ENCODE measurements at regions not wholly inside any gene's neighbourhood (a gene's known extent, or its start where the extent isn't known, plus 50 kb on each side); places are given as distances from the start of the nearest gene placed in this dataset.
"Not testable (repeated sequence)": the region's sequence is repeated elsewhere in the genome, so short reads cannot be mapped to it uniquely, and the experiment has no call there.

DNA sequence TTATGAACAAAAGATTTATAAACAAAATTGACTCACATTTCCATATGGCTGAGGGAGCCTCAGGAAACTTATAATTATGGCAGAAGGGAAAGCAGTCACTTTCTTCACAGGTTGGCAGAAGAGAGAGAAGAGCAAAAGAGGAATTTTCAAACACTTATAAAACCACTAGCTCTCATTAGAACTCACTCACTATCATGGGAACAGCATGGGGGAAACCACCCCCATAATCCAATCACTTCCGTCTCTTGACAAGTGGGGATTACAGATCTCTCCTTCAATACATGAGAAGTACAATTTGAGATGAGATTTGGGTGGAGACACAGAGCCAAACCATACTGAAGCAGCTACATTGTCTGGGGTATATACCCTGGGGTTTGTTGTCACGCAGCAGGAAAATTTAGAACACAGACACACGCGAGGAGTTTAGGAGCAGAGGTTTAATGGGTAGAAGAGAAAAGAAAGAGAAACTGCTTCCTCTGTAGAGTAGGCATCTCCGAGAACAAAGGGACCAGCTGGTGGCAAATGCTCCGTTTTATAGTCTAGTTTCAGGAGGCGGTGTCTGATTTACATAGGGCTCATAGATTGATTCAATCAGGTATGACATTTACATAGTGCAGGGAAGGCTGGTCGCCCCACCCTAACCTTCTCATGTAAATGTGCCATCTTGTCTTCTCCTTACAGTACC lies 2277.7 kb upstream of the AGA start:
- no peaks in the 10 kb centered on the region for H3K27me3 ChIP-seq (ENCODE audit: insufficient read depth, low read length)
- H3K4me1 ChIP-seq (ENCODE audit: control insufficient read depth in 1 of 2, insufficient read depth in 2 of 2, low read length in 2 of 2), result no peaks in the 10 kb centered on the region
- no peak for ATAC-seq
- no peak overlapping the region for H3K27ac ChIP-seq (ENCODE audit: low read depth, low read length)
- H2AFZ ChIP-seq (ENCODE audit: low read depth, low read length, poor library complexity, severe bottlenecking), result no peak overlapping the region
- no peak for TF ChIP-seq ZBTB33 (IDR thresholded peaks at IDR 0.05; ENCODE audit: extremely low read depth, insufficient replicate concordance, low read length)
- no peak for TF ChIP-seq CBX3 (IDR thresholded peaks at IDR 0.05; ENCODE audit: low read depth)
- TF ChIP-seq ELF1 (IDR thresholded peaks at IDR 0.05; ENCODE audit: borderline replicate concordance, low read depth), result no peak
- TF ChIP-seq SP1 (IDR thresholded peaks at IDR 0.05; ENCODE audit: low read depth), result no peak
- no peak for TF ChIP-seq SRF (IDR thresholded peaks at IDR 0.05; ENCODE audit: low read depth)
- TF ChIP-seq ZFX (IDR thresholded peaks at IDR 0.05), result no peak
- TF ChIP-seq YY1 (IDR thresholded peaks at IDR 0.05; ENCODE audit: extremely low read depth, insufficient replicate concordance, low read depth, low read length), result no peak
- no peak for TF ChIP-seq EZH2 (IDR thresholded peaks at IDR 0.05)
- TF ChIP-seq ZNF274 (IDR thresholded peaks at IDR 0.05; ENCODE audit: low read depth, low read length), result no peak
- no peak for TF ChIP-seq RAD21 (IDR thresholded peaks at IDR 0.05; ENCODE audit: low read depth)
- TF ChIP-seq MAX (IDR thresholded peaks at IDR 0.05), result no peak
- no peak for TF ChIP-seq TCF7L2 (IDR thresholded peaks at IDR 0.05; ENCODE audit: borderline replicate concordance, extremely low read depth, insufficient read depth, insufficient read length)
- H3K4me2 ChIP-seq (ENCODE audit: low read length), result no peak overlapping the region
- no peaks in the 10 kb centered on the region for H3K9me2 ChIP-seq (ENCODE audit: insufficient read depth)
- H4K20me1 ChIP-seq (ENCODE audit: insufficient read depth), result no peaks in the 10 kb centered on the region
- no peaks in the 10 kb centered on the region for H3K36me3 ChIP-seq (ENCODE audit: control insufficient read depth in 1 of 2, insufficient read depth in 2 of 2, low read length in 2 of 2)
- POLR2A ChIA-PET, result no interaction called here
- no TSS peak for BruUV-seq (replicated peaks)
- intact Hi-C loops (cut with micrococcal nuclease), result no loop called here
- RAD21 ChIA-PET (ENCODE audit: low non-redundant PET in 1 of 2, low total read pairs in 2 of 2, uncharacterized antibody in 2 of 2, unreplicated experiment in 2 of 2), result no interaction called here
- CTCF ChIA-PET, result no interaction called here
- DNase-seq (ENCODE audit: low read depth, low spot score), result no peak
- H3K9me3 ChIP-seq (ENCODE audit: control insufficient read depth in 1 of 2, insufficient read depth in 1 of 2, low read depth in 1 of 2, low read length in 2 of 2), result no peaks in the 10 kb centered on the region
- H3K9ac ChIP-seq (ENCODE audit: low read length), result no peak overlapping the region
- no peaks in the 10 kb centered on the region for H3K79me2 ChIP-seq (ENCODE audit: insufficient read depth, low read length)
- no peak overlapping the region for H3K4me3 ChIP-seq (replicated peaks in 1 of 2; ENCODE audit: low read depth in 1 of 2, low read length in 2 of 2)

GRCh38 chr4:179726491-179726890 lies 2284.3 kb upstream of the AGA start:
- H3K9ac ChIP-seq (ENCODE audit: low read length); H3K4me2 ChIP-seq (ENCODE audit: low read length); H2AFZ ChIP-seq (ENCODE audit: low read depth, low read length, poor library complexity, severe bottlenecking); H3K27me3 ChIP-seq (ENCODE audit: insufficient read depth, low read length); H3K79me2 ChIP-seq (ENCODE audit: insufficient read depth, low read length); RAD21 ChIA-PET (ENCODE audit: low non-redundant PET in 1 of 2, low total read pairs in 2 of 2, uncharacterized antibody in 2 of 2, unreplicated experiment in 2 of 2); H3K27ac ChIP-seq (ENCODE audit: low read depth, low read length); H3K36me3 ChIP-seq (ENCODE audit: control insufficient read depth in 1 of 2, insufficient read depth in 2 of 2, low read length in 2 of 2); intact Hi-C loops (cut with micrococcal nuclease); H4K20me1 ChIP-seq (ENCODE audit: insufficient read depth); H3K9me2 ChIP-seq (ENCODE audit: insufficient read depth); H3K4me3 ChIP-seq (replicated peaks in 1 of 2; ENCODE audit: low read depth in 1 of 2, low read length in 2 of 2); H3K4me1 ChIP-seq (ENCODE audit: control insufficient read depth in 1 of 2, insufficient read depth in 2 of 2, low read length in 2 of 2); ATAC-seq; POLR2A ChIA-PET; CTCF ChIA-PET; DNase-seq (ENCODE audit: low read depth, low spot score); BruUV-seq (replicated peaks); H3K9me3 ChIP-seq (ENCODE audit: control insufficient read depth in 1 of 2, insufficient read depth in 1 of 2, low read depth in 1 of 2, low read length in 2 of 2): not testable (repeated sequence)

Measured in HCT116 (cell line).